ENCODE measurements at regions not wholly inside any gene's neighbourhood (a gene's known extent, or its start where the extent isn't known, plus 50 kb on each side); places are given as distances from the start of the nearest gene placed in this dataset.

GRCh38 chr9:81476813-81477490, 212.4 kb downstream of the TLE1 start:
- no peak overlapping the region for H3K27ac ChIP-seq
- ChIA-PET POLR2A (ENCODE audit: low non-redundant PET) (no interaction called here), CTCF (no interaction called here)
- TF ChIP-seq CTCF (conservative IDR thresholded peaks at IDR 0.05; ENCODE audit: low read depth) = no peak
- no peak for DNase-seq (ENCODE audit: low spot score)

DNA sequence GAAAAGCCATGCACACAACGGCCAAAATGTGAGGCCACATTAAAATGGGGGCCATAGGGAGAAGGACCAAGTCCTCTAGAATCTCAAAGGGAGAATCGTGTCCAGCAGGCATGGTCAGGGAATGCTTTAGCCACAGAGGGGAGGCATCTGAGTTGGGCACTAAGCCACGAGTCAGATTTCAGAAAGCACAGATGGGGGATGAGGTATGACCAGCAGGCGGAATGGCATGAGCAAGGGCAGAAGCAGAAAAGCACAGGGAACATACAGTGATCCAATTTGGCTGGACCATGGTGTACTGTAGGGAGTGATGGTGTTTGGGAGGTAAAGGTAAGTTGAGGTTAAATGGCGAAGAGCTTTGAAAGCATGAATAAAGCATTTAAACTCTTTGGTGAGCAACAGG, 214.6 kb downstream of the TLE1 start:
- POLR2A ChIA-PET (ENCODE audit: low non-redundant PET) = no interaction called here
- no peak for TF ChIP-seq CTCF (conservative IDR thresholded peaks at IDR 0.05; ENCODE audit: low read depth)
- H3K27ac ChIP-seq = no peak overlapping the region
- CTCF ChIA-PET = no interaction called here
- no peak for DNase-seq (ENCODE audit: low spot score)

- DNase-seq (ENCODE audit: low spot score) = no peak
- TF ChIP-seq CTCF (conservative IDR thresholded peaks at IDR 0.05; ENCODE audit: low read depth) = no peak
- H3K27ac ChIP-seq = no peak overlapping the region
- CTCF ChIA-PET = interaction anchor here (1.0 kb wide), 1 partner anchor 9 kb away, joined by 3 read pairs; no protein-coding TSS in a partner anchor
- POLR2A ChIA-PET (ENCODE audit: low non-redundant PET) = interaction anchor here (0.7 kb wide), 1 partner anchor 49 kb away, joined by 3 read pairs; no protein-coding TSS in a partner anchor
These were observed 215.2 kb downstream of the TLE1 start for GRCh38 chr9:81474125-81474524.

GRCh38 chr9:81473708-81474107, 215.6 kb downstream of the TLE1 start:
- POLR2A ChIA-PET (ENCODE audit: low non-redundant PET) = interaction anchor here (0.7 kb wide), 1 partner anchor 48 kb away, joined by 3 read pairs; no protein-coding TSS in a partner anchor
- DNase-seq (ENCODE audit: low spot score) = no peak
- no peak overlapping the region for H3K27ac ChIP-seq
- CTCF ChIA-PET = interaction anchor here (0.6 to 1.0 kb wide), 3 partner anchors 9 to 248 kb away, joined by 3 to 6 read pairs (median 3); no protein-coding TSS in a partner anchor
- TF ChIP-seq CTCF (conservative IDR thresholded peaks at IDR 0.05; ENCODE audit: low read depth) = no peak

DNA sequence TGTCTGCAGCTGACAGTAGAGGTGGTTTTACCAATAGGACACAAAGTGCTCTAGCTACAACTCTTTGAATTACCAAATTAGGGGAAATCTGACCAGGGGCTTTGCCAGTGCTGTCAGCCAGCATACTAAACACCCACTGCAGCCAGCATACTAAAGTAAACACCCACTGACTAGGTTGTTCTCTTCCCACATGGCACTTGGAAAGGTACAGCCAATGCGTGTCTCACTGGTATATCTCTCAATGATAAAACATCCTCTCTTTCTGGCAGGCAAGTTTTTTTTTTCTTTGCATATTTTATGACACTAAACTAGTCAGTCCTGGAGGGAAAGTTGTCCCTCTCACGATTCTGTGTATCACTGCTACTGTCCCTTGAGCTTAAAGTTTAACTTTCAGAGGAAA, 216.1 kb downstream of the TLE1 start:
- POLR2A ChIA-PET (ENCODE audit: low non-redundant PET) = interaction anchor here (0.7 kb wide), 1 partner anchor 48 kb away, joined by 3 read pairs; no protein-coding TSS in a partner anchor
- CTCF ChIA-PET = interaction anchor here (0.6 to 1.0 kb wide), 3 partner anchors 8 to 248 kb away, joined by 3 to 6 read pairs (median 3); no protein-coding TSS in a partner anchor
- DNase-seq (ENCODE audit: low spot score) = no peak
- TF ChIP-seq CTCF (conservative IDR thresholded peaks at IDR 0.05; ENCODE audit: low read depth) = no peak
- H3K27ac ChIP-seq = no peak overlapping the region

- TF ChIP-seq CTCF (conservative IDR thresholded peaks at IDR 0.05; ENCODE audit: low read depth) = no peak
- no peak for DNase-seq (ENCODE audit: low spot score)
- ChIA-PET CTCF (interaction anchor here (0.6 kb wide), 1 partner anchor 249 kb away, joined by 3 read pairs; no protein-coding TSS in a partner anchor), POLR2A (ENCODE audit: low non-redundant PET) (no interaction called here)
- no peak overlapping the region for H3K27ac ChIP-seq
These were observed 216.6 kb downstream of the TLE1 start for GRCh38 chr9:81472701-81473100.
